Stimulated activated CD4-positive, alpha-beta T cell treated with anti-CD3 and anti-CD28 coated beads, Interleukin-4, amount 100 ng/mL, for 24 hours (primary cell): ENCODE measurements at regions not wholly inside any gene's neighbourhood (a gene's known extent, or its start where the extent isn't known, plus 50 kb on each side); places are given as distances from the start of the nearest gene placed in this dataset.
A peak's percentile ranks its signal among the peaks of the same experiment; 100 is the strongest.

Source experiments
- DNase-seq: peaks from one replicate; pipeline ENCODE4 v3.0.0-alpha.2; 2020

DNA sequence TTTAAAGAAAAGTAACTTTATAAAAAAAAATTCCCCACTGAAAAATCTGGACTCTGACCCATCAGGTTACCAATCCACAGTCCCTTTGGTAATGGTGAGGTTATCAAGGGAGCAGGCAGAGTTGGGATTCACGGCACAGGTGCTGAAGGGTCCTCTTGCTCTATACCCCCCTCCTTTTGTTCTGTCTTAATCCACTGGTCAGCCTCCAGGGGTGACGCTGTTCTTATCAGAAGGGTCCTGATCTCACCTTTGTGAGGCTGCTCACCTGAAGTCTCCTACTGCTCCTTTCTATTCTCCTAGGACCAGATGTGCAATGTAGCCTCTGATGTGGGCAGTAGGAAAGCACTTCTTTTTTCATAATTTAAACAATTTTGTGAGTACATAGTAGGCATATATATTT is 80.6 kb upstream of the E2F8 start:
- DNase-seq = no peak

- no peak for DNase-seq
Measured at GRCh38 chr11:19320827-19321226, 80.1 kb upstream of the E2F8 start.

GRCh38 chr11:19316434-19316833 is 75.7 kb upstream of the E2F8 start:
- DNase-seq = no peak

DNA sequence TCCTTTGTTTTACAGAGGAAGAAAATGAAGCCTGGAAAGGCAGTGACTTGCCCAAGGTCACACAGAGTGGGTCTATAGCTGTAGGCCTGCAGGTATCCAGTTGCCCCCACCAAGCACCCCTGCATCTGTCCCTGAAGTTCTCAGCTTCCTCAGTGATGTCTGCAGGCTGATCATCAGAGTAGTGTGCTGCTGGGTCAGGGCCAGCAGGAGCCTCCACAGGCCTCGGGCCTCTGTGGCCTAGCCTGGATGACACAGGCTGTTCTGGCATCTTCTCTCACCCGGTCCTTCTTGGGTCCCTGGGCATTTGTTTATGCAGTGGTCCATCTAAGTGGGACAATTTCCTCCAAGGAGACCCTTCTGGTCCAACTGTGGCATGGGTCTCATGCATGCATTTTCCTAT is 74.8 kb upstream of the E2F8 start:
- DNase-seq = no peak

- no peak for DNase-seq
Measured at GRCh38 chr11:19313140-19313539, 72.4 kb upstream of the E2F8 start.

GRCh38 chr11:19311308-19312030 is 70.7 kb upstream of the E2F8 start:
- DNase-seq = peak; percentile 9

- no peak for DNase-seq
Measured at GRCh38 chr11:19307498-19307897, 66.8 kb upstream of the E2F8 start.

DNA sequence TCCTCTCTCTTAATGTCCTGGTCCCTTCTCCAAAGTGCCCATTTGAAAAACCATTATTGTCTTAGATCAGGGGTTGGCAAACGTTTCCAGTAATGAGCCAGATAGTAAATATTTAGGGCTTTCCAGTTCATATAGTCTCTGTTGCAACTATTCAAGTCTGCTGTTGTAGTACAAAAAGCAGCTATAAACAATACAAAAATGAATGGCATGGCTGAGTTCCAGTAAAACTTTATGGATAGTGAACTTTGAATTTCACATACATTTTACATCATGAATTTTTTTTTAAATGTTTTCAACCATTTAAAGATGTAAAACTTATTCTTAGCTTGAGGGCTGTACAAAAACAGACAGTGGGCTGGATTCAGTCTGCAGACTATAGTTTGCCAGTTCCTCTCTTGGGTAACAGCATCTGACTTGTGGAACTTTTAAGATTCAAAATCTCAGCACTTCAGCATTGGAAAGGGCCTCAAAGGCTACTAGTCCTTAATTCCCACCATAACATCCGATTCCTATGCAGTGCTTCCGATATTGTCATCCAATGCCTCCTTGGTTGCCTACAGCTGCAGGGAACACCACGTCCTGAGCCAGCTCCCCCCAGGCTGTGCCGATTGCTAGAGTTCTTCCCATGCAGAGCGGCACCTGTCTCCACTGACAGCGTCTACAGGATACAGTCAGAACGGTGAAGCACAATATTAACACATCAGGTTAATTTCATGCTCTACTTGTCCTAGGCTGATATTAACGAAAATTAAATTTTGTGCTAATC is 65.6 kb upstream of the E2F8 start:
- DNase-seq = no peak

DNA sequence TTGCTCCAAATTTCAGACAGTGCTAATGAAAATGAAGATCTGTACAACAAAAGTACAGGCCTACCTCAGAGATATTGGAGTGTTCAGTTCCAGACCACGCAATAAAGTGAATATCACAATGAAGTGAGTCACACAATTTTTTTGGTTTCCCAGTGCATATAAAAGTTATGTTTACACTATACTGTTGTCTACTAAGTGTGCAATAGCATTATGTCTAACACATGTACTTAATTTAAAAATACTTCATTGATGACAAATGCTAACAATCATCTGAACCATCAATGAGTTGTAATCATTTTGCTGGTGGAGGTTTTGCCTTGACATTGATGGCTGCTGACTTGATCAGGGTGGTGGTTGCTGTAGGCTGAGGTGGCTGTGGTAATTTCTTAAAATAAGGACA is 60.6 kb upstream of the E2F8 start:
- no peak for DNase-seq

GRCh38 chr11:19294444-19294843 is 53.7 kb upstream of the E2F8 start:
- DNase-seq = no peak

DNA sequence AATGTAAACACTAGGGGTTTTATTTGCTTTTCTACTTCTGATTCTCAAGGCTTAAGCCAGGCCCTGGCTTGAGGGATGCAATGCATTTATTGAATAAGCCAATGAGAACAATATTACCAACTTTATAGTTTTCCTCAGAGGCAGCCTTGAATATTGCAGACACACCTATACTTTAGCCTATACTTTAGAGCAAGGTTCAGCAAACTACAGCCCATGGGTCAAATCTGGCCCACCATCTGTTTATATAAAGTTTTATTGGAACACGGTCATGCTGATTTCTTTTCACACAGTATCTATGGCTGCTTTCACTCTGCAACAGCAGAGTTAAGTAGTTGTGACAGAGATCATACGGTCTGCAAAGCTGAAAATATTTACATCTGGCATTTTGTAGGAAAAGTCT is 50.3 kb upstream of the E2F8 start:
- no peak for DNase-seq
